ENCODE measurements at regions not wholly inside any gene's neighbourhood (a gene's known extent, or its start where the extent isn't known, plus 50 kb on each side); places are given as distances from the start of the nearest gene placed in this dataset.

DNA sequence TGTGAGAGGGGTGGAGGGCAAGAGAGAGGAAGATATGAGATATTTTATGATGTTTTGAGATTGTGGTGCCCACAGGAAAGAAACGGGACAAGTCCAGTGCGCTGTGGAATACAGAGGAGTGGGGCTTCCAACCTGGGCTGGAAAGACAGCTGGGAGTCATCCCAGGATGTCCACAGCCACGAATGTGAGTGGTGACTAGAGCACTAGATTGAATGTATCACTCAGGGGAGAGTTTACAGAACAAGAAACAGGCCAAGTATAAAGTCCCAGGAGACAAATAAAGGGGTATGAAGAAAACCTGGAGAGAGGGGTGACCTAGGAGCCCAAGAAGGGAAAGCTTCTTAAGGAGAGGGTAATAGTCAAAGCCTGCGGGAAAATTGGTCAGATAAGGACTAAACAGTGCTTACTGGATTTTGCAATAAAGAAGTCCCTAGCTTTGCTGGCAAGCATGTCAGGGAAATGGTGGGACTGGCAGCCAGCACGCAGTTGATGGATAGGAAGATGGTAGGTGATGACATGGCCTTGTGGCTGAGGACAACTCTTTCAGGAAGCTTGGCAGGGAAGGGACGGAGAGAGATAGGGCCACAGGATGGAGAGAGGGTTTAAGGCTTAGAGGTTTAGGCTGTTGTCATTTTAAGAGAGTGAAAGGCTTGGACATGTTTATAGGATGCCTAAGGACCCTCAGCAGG is 114.5 kb downstream of the AXIN2 start:
- no peak overlapping the region for H3K27ac ChIP-seq (ENCODE audit: low read depth, low read length)
- H3K4me3 ChIP-seq (ENCODE audit: low read length in 3 of 3): no peak overlapping the region
- no peaks in the 10 kb centered on the region for H3K9me3 ChIP-seq (ENCODE audit: control insufficient read depth in 3 of 3, low read length in 3 of 3)
- H3K36me3 ChIP-seq (ENCODE audit: control insufficient read depth in 3 of 3, insufficient read depth in 3 of 3, low read length in 3 of 3): no peaks in the 10 kb centered on the region
- no peak overlapping the region for H3K9ac ChIP-seq (ENCODE audit: low read depth in 1 of 3, low read length in 3 of 3)
- H3K4me1 ChIP-seq (ENCODE audit: control insufficient read depth in 3 of 3, insufficient read depth in 3 of 3, low read length in 3 of 3): peaks cover 0 to 2% (median 2%) of the 10 kb centered on the region in 3 donors
- no peaks in the 10 kb centered on the region for H3K27me3 ChIP-seq (ENCODE audit: control insufficient read depth in 3 of 3, insufficient read depth in 3 of 3, low read length in 3 of 3)

DNA sequence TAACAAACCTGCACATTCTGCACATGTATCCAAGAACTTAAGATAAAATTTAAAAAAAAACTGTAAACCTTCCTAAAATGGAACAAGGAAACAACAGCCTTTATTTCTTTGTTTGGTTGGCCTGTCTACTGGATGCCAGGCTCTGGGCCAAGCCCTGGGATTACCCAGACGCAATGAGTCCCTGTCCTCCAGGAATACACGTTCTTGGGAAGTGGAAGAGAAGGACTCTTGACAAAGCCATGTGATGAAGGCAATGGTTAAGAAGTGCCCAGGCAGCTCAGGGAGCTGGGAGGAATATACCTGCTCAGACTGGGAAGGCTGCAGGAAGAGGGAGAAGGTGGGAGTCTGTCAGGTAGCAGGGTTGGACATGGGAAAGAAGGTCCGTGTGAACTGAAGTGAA is 115.4 kb downstream of the AXIN2 start:
- no peaks in the 10 kb centered on the region for H3K27me3 ChIP-seq (ENCODE audit: control insufficient read depth in 3 of 3, insufficient read depth in 3 of 3, low read length in 3 of 3)
- H3K9me3 ChIP-seq (ENCODE audit: control insufficient read depth in 3 of 3, low read length in 3 of 3): no peaks in the 10 kb centered on the region
- no peak overlapping the region for H3K9ac ChIP-seq (ENCODE audit: low read depth in 1 of 3, low read length in 3 of 3)
- no peaks in the 10 kb centered on the region for H3K36me3 ChIP-seq (ENCODE audit: control insufficient read depth in 3 of 3, insufficient read depth in 3 of 3, low read length in 3 of 3)
- H3K4me3 ChIP-seq (ENCODE audit: low read length in 3 of 3): no peak overlapping the region
- no peak overlapping the region for H3K27ac ChIP-seq (ENCODE audit: low read depth, low read length)
- H3K4me1 ChIP-seq (ENCODE audit: control insufficient read depth in 3 of 3, insufficient read depth in 3 of 3, low read length in 3 of 3): peaks cover 0 to 2% (median 2%) of the 10 kb centered on the region in 3 donors

DNA sequence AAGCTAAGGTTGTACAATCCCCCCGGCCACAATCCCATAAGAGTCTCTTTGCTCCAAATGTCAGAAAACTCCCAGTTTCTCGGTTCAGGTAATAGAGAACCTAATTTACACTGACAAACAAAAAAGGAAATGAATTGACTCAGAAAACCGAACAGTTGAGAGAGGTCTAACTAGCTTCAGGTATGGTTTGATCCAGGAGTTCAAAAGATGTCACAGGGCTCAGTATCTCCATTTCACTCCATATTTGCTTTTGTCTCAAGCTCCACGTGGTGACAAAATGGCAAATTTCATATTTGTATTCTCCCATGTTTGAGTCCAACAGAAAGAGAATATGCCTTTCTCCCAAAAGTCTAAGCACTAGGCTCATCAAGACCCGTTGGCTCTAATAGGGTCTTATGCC is 117.4 kb downstream of the AXIN2 start:
- Histone ChIP-seq H3K9ac (ENCODE audit: low read depth in 1 of 3, low read length in 3 of 3) (no peak overlapping the region), H3K9me3 (ENCODE audit: control insufficient read depth in 3 of 3, low read length in 3 of 3) (no peaks in the 10 kb centered on the region), H3K4me1 (ENCODE audit: control insufficient read depth in 3 of 3, insufficient read depth in 3 of 3, low read length in 3 of 3) (peaks cover 0 to 2% (median 1%) of the 10 kb centered on the region in 3 donors), H3K27ac (ENCODE audit: low read depth, low read length) (no peak overlapping the region), H3K36me3 (ENCODE audit: control insufficient read depth in 3 of 3, insufficient read depth in 3 of 3, low read length in 3 of 3) (no peaks in the 10 kb centered on the region), H3K27me3 (ENCODE audit: control insufficient read depth in 3 of 3, insufficient read depth in 3 of 3, low read length in 3 of 3) (peaks cover 0 to 1% (median under 1%) of the 10 kb centered on the region in 3 donors), H3K4me3 (ENCODE audit: low read length in 3 of 3) (no peak overlapping the region)

DNA sequence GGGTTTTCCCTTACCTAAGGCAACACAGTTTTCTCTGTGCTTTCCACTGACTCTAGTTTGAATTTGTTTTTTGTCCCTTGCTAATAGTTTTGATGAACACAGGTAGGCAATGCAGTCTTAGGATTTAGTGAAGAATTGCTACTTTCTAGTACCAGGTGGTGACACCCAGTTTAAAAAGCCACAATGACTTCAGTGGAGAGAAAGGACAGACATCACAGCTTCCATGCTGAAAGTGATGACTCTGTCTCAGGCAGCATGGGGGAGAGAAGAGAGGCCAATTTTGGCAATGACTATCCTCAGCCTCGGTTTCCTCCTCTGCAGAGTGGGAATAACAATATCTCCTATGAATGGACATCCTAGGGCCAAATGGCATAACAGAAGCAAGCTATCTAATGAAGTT is 118.8 kb downstream of the AXIN2 start:
- no peaks in the 10 kb centered on the region for H3K9me3 ChIP-seq (ENCODE audit: control insufficient read depth in 3 of 3, low read length in 3 of 3)
- H3K27ac ChIP-seq (ENCODE audit: low read depth, low read length): no peak overlapping the region

DNA sequence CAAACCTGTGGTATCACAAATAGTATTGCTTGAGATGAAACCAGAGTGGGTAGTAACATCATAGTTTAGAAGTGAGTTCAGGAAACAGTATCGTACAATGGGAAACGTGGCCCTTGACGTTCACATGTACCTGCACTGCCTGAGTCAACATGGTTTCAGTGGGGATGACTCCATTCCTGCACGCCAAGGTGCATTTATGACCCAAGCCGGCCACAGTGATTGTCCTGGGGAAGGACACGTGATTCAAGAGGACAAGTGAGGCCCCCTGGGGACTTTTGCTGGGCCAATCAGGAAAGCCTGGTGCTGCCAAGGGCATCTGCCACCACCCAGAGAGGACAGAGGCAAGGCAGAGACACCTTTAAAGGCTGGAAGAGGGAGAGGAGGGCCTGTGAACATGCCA is 119.2 kb downstream of the AXIN2 start:
- Histone ChIP-seq H3K9me3 (ENCODE audit: control insufficient read depth in 3 of 3, low read length in 3 of 3) (no peaks in the 10 kb centered on the region), H3K4me1 (ENCODE audit: control insufficient read depth in 3 of 3, insufficient read depth in 3 of 3, low read length in 3 of 3) (no peaks in the 10 kb centered on the region), H3K4me3 (ENCODE audit: low read length in 3 of 3) (no peak overlapping the region), H3K36me3 (ENCODE audit: control insufficient read depth in 3 of 3, insufficient read depth in 3 of 3, low read length in 3 of 3) (no peaks in the 10 kb centered on the region), H3K9ac (ENCODE audit: low read depth in 1 of 3, low read length in 3 of 3) (no peak overlapping the region), H3K27ac (ENCODE audit: low read depth, low read length) (no peak overlapping the region), H3K27me3 (ENCODE audit: control insufficient read depth in 3 of 3, insufficient read depth in 3 of 3, low read length in 3 of 3) (peaks cover 3 to 12% (median 5%) of the 10 kb centered on the region in 3 donors)

More for the DNA sequence above, 118.8 kb downstream of the AXIN2 start:
- Histone ChIP-seq H3K4me3 (ENCODE audit: low read length in 3 of 3) (no peak overlapping the region), H3K36me3 (ENCODE audit: control insufficient read depth in 3 of 3, insufficient read depth in 3 of 3, low read length in 3 of 3) (no peaks in the 10 kb centered on the region), H3K27me3 (ENCODE audit: control insufficient read depth in 3 of 3, insufficient read depth in 3 of 3, low read length in 3 of 3) (peaks cover 3 to 12% (median 5%) of the 10 kb centered on the region in 3 donors), H3K9ac (ENCODE audit: low read depth in 1 of 3, low read length in 3 of 3) (no peak overlapping the region), H3K4me1 (ENCODE audit: control insufficient read depth in 3 of 3, insufficient read depth in 3 of 3, low read length in 3 of 3) (no peaks in the 10 kb centered on the region)

DNA sequence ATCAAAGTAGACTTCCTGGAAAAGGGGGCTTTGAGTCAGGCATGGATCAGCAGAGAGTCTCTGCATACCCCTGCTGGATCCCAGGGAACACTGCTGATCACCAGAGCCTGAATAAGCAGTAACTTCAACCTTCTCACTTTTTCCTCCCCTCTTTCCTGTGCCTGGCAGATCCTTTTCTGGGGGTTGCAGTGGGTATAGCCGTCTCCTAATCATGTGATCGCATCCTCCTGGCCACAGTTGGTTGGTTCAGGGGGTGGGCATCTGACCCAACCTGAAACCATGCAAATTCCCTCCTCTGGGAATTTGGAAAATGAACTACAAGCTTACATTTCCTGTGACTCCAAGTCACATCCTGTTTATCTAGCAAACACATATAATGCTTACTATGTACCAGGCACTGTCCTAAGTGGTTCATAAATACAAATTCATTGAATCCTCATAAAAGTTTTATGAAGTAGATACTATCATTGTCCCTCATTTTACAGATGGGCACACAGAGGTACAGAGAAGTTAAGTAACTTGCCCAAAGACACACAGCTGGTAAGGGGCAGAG is 120.3 kb downstream of the AXIN2 start:
- Histone ChIP-seq H3K4me1 (ENCODE audit: control insufficient read depth in 3 of 3, insufficient read depth in 3 of 3, low read length in 3 of 3) (no peaks in the 10 kb centered on the region), H3K27ac (ENCODE audit: low read depth, low read length) (no peak overlapping the region), H3K9me3 (ENCODE audit: control insufficient read depth in 3 of 3, low read length in 3 of 3) (no peaks in the 10 kb centered on the region), H3K4me3 (ENCODE audit: low read length in 3 of 3) (no peak overlapping the region), H3K9ac (ENCODE audit: low read depth in 1 of 3, low read length in 3 of 3) (no peak overlapping the region), H3K36me3 (ENCODE audit: control insufficient read depth in 3 of 3, insufficient read depth in 3 of 3, low read length in 3 of 3) (no peaks in the 10 kb centered on the region), H3K27me3 (ENCODE audit: control insufficient read depth in 3 of 3, insufficient read depth in 3 of 3, low read length in 3 of 3) (peaks cover 3 to 19% (median 5%) of the 10 kb centered on the region in 3 donors)

DNA sequence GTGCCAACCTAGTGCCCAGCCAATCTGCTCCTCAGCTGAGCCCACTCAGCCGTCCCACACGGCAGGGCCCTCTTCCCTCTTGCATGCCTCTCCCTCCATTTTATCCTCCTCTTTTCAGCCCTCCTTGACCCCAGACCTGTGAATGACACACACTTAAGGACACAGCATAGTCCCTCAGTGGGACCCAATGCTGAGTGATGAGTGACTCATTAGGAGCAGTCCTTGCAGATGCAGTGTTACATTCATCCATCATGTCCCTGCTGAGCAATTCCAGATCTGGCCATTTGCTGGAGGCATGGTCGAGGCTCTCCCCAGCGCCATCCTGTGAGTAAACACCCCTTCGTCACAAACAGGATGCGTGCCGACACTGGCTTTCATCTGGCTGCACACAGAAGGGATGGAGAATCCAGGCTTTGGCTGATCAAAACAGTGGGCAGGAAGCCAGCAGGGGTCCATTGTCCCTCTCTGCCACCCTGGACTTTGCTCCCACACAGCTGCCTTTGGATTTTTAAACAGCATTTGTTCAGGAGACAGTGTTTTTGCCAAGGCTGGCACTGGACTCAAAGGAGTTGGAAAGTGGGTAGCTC is 122.6 kb downstream of the AXIN2 start:
- Histone ChIP-seq H3K27ac (ENCODE audit: low read depth, low read length) (no peak overlapping the region), H3K4me1 (ENCODE audit: control insufficient read depth in 3 of 3, insufficient read depth in 3 of 3, low read length in 3 of 3) (no peaks in the 10 kb centered on the region), H3K9me3 (ENCODE audit: control insufficient read depth in 3 of 3, low read length in 3 of 3) (no peaks in the 10 kb centered on the region), H3K4me3 (ENCODE audit: low read length in 3 of 3) (no peak overlapping the region), H3K27me3 (ENCODE audit: control insufficient read depth in 3 of 3, insufficient read depth in 3 of 3, low read length in 3 of 3) (peaks cover 3 to 20% (median 5%) of the 10 kb centered on the region in 3 donors), H3K36me3 (ENCODE audit: control insufficient read depth in 3 of 3, insufficient read depth in 3 of 3, low read length in 3 of 3) (no peaks in the 10 kb centered on the region), H3K9ac (ENCODE audit: low read depth in 1 of 3, low read length in 3 of 3) (no peak overlapping the region)

DNA sequence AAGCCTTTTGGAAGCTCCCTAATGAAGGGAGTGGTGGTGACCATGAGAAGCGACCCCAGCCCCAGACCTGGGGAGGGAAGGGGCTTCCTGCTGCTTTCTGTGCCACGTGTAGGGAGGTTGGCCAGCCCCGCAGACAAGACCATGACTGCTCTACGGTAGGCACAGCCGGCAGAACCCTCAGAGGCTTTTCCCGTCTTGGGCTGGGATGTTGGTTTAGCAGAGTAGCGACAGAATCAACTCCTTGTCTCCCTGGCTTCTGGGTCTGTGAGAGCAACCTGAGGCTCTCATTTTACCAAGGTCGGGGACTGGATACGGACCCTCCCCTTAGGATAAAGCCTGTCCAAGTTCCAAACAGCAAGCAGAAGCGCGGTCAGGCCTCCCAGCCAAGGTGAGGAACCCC is 123.3 kb downstream of the AXIN2 start:
- Histone ChIP-seq H3K9ac (ENCODE audit: low read depth in 1 of 3, low read length in 3 of 3) (no peak overlapping the region), H3K4me1 (ENCODE audit: control insufficient read depth in 3 of 3, insufficient read depth in 3 of 3, low read length in 3 of 3) (no peaks in the 10 kb centered on the region), H3K27me3 (ENCODE audit: control insufficient read depth in 3 of 3, insufficient read depth in 3 of 3, low read length in 3 of 3) (peaks cover 3 to 20% (median 5%) of the 10 kb centered on the region in 3 donors), H3K4me3 (ENCODE audit: low read length in 3 of 3) (no peak overlapping the region), H3K36me3 (ENCODE audit: control insufficient read depth in 3 of 3, insufficient read depth in 3 of 3, low read length in 3 of 3) (no peaks in the 10 kb centered on the region), H3K27ac (ENCODE audit: low read depth, low read length) (no peak overlapping the region), H3K9me3 (ENCODE audit: control insufficient read depth in 3 of 3, low read length in 3 of 3) (no peaks in the 10 kb centered on the region)

DNA sequence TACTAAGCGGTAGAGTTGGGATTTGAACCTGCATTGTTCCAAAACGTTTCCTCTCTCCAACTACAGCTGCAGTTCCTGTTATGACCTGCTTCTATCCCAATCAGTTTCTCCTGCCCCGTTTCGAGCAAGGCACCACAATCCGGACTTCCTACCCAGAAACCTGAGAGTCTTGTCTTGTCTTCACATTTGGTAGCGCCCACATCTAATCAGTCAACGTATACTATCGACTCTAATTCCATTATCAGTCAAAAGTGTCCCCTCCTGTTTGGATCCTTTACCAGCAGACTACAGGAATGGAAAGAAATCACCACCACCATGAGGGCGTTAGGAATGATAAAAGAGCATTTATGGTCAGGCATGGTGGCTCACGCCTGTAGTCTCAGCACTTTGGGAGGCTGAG is 124.6 kb downstream of the AXIN2 start:
- H3K27me3 ChIP-seq (ENCODE audit: control insufficient read depth in 3 of 3, insufficient read depth in 3 of 3, low read length in 3 of 3): peaks cover 3 to 20% (median 5%) of the 10 kb centered on the region in 3 donors
- no peak overlapping the region for H3K4me3 ChIP-seq (ENCODE audit: low read length in 3 of 3)
- H3K4me1 ChIP-seq (ENCODE audit: control insufficient read depth in 3 of 3, insufficient read depth in 3 of 3, low read length in 3 of 3): no peaks in the 10 kb centered on the region
- no peaks in the 10 kb centered on the region for H3K9me3 ChIP-seq (ENCODE audit: control insufficient read depth in 3 of 3, low read length in 3 of 3)
- no peak overlapping the region for H3K27ac ChIP-seq (ENCODE audit: low read depth, low read length)
- H3K9ac ChIP-seq (ENCODE audit: low read depth in 1 of 3, low read length in 3 of 3): no peak overlapping the region
- no peaks in the 10 kb centered on the region for H3K36me3 ChIP-seq (ENCODE audit: control insufficient read depth in 3 of 3, insufficient read depth in 3 of 3, low read length in 3 of 3)

DNA sequence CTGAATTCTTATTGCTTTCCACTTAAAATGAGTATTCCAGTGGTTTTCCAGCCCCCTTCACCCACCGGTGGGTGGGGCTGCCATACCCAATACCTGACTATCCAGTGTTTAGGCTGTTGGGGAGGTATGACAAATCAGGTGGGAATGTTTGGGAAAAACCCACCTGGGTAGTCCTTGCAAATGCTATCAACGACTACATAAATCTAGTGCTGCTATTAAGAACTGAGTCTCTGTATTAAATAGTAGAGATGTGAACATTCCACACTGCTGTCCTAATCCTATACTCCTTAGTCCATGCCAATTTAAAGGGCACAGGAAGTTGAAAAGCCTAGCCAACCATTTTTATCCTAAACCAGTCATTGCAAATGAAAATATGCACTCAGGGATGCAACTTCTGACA is 126.6 kb downstream of the AXIN2 start:
- H3K9me3 ChIP-seq (ENCODE audit: control insufficient read depth in 3 of 3, low read length in 3 of 3): no peaks in the 10 kb centered on the region
- peaks cover 3 to 20% (median 5%) of the 10 kb centered on the region in 3 donors for H3K27me3 ChIP-seq (ENCODE audit: control insufficient read depth in 3 of 3, insufficient read depth in 3 of 3, low read length in 3 of 3)

More for the DNA sequence above, 126.6 kb downstream of the AXIN2 start:
- Histone ChIP-seq H3K4me1 (ENCODE audit: control insufficient read depth in 3 of 3, insufficient read depth in 3 of 3, low read length in 3 of 3) (no peaks in the 10 kb centered on the region), H3K27ac (ENCODE audit: low read depth, low read length) (no peak overlapping the region), H3K4me3 (ENCODE audit: low read length in 3 of 3) (no peak overlapping the region), H3K9ac (ENCODE audit: low read depth in 1 of 3, low read length in 3 of 3) (no peak overlapping the region), H3K36me3 (ENCODE audit: control insufficient read depth in 3 of 3, insufficient read depth in 3 of 3, low read length in 3 of 3) (no peaks in the 10 kb centered on the region)
